NOMO-1 treated with DMSO at 0.1 percent for 48 hours (cell line): ENCODE measurements at regions not wholly inside any gene's neighbourhood (a gene's known extent, or its start where the extent isn't known, plus 50 kb on each side); places are given as distances from the start of the nearest gene placed in this dataset.
"Not testable (repeated sequence)": the region's sequence is repeated elsewhere in the genome, so short reads cannot be mapped to it uniquely, and the experiment has no call there.

ENCODE experiments used
- DNase-seq: peaks from one replicate; lab custom pipeline; 2025; ENCODE audit not compliant: unreplicated experiment; lab: John Stamatoyannopoulos, UW

GRCh38 chr20:5696011-5696559, 54.1 kb upstream of the SHLD1 start:
- DNase-seq: no peak

DNA sequence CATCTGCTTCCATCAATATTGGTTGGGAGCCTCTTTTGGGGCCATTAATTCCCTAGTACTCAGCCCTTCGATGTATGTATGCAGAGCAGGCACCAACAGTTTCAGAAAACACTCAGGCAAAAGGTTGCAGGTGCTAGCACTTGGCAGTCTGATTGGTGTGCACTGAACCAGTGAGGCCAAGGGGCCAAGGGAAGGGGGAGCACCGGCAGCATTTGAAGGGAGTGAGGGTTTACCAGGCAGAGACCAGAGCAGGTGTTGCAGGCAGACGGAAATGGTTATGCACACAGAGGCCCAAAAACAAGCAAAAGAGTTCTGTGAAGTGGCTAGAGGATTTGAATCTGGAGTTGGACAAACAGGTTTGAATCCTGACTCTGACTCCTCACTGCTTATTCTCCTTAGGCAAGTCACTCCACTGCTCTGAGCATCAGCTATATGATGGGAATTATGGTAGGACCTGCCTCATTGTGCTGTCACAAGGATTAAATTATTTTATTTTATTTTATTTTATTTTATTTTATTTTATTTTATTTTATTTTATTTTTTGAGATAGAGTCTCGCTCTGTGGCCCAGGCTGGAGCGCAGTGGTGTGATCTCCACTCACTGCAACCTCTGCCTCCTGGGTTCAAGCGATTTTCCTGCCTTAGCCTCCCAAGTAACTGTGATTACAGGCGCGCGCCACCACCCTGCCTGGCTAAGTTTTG, 58.1 kb upstream of the SHLD1 start:
- DNase-seq: no peak

GRCh38 chr20:5689463-5689862, 60.7 kb upstream of the SHLD1 start:
- DNase-seq: no peak

GRCh38 chr20:5688431-5688972, 61.7 kb upstream of the SHLD1 start:
- peak; percentile 25 for DNase-seq

- peak; percentile 68 for DNase-seq
Measured at GRCh38 chr20:5687884-5688283, 62.3 kb upstream of the SHLD1 start.

- peak; percentile 6 for DNase-seq
Measured at GRCh38 chr20:5686384-5687105, 63.7 kb upstream of the SHLD1 start.

DNA sequence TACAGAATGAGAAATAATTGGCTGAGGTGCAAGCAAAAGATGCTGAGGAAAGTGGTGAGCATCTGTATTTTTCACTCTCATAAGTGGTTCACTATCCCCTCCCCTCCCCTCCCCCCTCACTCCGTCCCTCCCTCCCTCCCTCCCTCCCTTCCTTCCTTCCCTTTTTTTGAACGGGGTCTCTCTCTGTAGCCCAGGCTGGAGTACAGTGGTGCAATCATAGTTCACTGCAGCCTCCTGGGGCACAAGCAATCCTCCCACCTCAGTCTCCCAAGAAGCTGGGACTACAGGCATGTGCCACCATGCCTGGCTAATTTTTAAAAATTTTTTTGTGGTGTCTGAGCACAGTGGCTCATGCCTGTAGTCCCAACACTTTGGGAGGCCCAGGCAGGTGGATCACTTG, 67.6 kb upstream of the SHLD1 start:
- peak; percentile 37 for DNase-seq

DNA sequence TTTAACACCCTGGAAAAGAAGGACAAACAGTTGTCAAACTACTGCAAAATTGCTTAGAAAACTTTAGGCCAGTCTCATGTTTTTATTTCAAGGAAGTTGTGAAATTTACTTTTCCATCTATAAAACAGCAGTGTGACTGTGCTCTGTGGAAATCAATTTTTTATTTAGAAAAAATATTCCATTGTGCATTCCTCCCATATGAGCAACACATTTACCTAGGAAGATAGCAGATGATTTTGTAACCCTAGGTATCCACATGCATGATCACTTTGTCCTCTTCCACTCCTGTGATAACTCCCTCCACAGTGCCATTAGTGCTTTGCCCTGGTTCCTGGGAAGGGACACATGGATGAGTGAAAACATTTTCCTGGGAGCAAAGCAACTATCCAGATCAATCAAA, 69.4 kb upstream of the GPCPD1 start:
- peak; percentile 10 for DNase-seq

DNA sequence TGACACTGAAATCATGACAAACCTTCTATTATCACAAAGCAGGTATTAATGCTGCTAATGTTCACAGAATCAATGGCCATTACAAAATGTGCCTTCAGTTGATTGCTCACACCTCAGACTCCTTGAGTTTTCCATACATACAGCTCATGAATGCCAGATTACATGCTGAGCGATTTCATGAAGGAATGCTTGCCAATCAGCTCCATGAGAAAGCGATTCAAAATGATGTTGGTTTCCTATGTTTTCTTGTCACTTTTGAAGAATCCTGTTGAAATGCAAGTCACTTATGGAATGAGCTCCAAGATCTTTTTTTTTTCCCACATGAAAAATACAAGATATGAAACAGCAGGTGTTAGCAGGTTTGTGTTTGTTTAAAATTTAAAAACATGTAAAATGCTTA, 68.0 kb upstream of the GPCPD1 start:
- no peak for DNase-seq

GRCh38 chr20:5677944-5678343, 67.1 kb upstream of the GPCPD1 start:
- DNase-seq: not testable (repeated sequence)

DNA sequence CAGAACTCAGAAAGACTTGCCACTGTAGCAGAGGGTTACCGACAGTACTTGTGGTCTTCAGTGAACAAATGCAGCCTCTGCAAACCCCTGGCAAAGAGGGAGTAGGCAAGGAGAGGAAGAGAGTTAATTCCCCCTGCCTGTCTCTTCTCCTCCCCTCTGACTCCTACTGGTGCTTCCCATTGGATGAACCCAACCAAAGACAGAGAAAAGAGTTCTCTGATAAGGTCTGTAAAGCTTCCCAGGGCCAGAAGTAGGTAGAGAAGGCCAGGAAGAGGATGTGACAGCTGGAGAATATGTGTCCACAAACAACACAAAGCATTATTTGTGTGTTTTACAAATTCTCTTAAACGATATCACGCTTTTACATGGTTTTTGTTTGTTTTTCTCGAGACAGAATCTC, 66.6 kb upstream of the GPCPD1 start:
- DNase-seq: no peak

- peak; percentile 88 for DNase-seq
Measured at GRCh38 chr20:5675103-5676091, 64.6 kb upstream of the GPCPD1 start.

DNA sequence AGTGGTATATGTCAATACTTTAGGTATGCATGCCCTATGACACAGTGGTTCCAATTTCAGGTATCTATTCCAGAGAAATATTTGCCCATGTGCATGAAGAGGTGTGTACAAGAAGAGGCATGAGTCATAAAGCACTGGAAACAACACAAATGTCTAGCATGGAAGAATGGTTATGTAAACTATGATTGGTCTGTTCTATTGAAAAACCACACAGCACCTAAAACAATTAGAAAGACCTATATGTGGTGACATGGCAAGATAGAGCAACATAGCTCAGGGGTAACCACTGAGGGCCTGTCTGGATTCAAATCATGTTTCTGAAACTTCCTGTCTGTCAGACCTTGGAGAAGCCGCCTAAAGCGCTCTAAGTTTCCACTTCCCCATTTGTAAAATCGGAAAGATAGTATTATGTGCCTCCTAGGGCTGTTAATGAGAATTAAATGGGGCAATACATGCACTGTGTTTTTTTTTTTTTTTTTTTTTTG, 63.4 kb upstream of the GPCPD1 start:
- peak; percentile 98 for DNase-seq

GRCh38 chr20:5670874-5671273, 60.1 kb upstream of the GPCPD1 start:
- DNase-seq: no peak

DNA sequence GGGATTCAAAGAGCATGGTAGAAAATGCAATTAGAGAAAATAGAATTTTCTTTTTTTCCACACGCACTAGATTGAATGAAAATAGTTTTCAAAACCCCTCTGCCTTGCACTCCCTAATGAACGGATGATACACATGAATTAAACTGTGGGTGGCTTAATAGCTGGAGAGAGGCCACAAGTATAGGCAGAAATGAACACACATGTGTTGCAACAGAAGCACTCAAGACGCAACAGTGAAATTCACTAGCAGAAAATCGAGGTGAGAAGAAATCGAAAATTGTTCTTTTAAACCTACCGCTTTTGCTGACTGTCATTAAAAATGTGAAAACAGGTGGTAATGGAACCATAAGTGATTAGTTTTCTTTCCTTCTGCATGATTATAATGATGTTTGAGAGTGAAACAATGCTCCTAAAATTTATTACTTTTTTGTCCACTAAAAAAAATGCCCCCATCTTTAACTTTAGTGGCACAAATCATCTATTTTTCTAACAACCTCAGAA, 59.3 kb upstream of the GPCPD1 start:
- DNase-seq: peak; percentile 70

DNA sequence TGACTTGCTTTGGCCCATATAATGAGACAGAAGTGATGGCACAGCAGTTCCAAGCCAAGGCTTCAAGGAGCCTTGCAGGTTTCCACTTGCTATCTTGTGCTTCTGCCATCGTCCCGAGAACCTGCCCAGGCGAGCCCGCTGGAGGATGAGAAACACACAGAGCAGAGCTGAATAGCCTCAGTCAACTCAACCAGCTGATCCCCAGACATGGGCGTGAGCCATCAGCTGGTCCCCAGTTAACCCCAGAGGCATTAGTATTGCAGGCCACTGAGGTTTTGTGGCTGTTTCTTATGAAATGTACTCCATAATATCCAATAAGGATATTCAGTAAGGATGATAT, 57.7 kb upstream of the GPCPD1 start:
- no peak for DNase-seq

DNA sequence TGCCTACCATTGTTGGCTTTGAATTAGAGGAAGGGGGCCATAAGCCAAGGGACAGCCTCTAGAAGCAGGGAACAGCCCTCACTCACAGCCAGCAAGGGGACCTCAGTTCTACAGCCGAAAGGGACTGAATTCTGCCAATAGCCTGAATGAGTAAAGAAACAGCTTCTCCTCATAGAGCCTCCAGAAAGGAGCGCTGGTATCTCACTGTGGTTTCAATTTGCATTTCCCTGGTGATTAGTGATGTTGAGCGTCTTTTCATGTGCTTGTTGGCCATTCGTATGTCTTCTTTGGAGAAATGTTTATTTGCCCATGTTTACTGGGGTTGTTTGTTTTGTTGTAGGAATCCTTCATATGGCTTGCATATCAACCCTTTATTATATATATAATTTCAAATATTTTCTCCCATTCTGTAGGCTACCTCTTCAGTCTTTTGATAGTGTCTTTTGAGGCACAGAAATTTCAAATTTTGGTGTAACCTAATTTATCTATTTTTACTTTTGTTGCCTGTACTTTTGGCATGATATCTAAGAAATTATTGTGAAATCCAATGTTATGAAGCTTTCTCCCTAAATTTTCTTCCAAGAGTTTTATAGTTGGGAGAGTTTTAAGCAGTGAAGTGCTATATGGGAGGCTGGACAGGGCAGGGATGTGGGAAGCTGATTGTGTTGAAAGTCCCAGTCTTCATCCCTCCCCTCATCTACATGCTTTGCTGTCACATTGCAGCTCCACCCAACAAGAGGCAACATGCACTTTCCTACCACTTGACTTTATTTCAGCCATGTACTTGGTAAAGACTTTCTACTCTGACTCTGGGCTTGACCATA, 57.1 kb upstream of the GPCPD1 start:
- no peak for DNase-seq

DNA sequence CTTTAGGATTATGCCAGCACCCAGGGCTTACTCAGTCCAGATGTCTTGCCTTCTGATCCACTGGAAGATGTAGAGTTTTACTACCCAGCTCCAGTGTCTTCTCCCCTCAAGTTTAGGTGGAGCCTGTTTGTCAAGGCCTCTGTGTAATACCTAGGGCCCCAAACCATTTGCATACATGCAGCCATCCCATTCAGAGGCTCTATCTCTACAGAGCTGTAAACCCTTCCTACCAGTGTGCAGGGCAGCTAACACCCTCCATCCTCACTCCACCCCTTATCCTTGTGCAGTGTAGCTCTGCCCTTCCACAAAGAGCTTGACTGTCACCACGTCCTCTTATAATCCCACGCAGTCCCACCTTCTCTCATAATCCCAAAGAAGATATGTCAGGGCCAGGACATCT, 54.6 kb upstream of the GPCPD1 start:
- DNase-seq: no peak

- DNase-seq: no peak
Measured at GRCh38 chr20:5663396-5663795, 52.6 kb upstream of the GPCPD1 start.

GRCh38 chr20:5662769-5663168, 52.0 kb upstream of the GPCPD1 start:
- peak; percentile 8 for DNase-seq
